Activated CD8-positive, alpha-beta memory T cell treated with anti-CD3 and anti-CD28 coated beads, Interleukin-2, amount 10 ng/mL, durations not matched to agents 7 days and 5 days (primary cell): ENCODE measurements at regions not wholly inside any gene's neighbourhood (a gene's known extent, or its start where the extent isn't known, plus 50 kb on each side); places are given as distances from the start of the nearest gene placed in this dataset.
"Not testable (repeated sequence)": the region's sequence is repeated elsewhere in the genome, so short reads cannot be mapped to it uniquely, and the experiment has no call there.

Experiments
- ATAC-seq: fragments of 150-1000 bp; cut with Tn5 transposase; one replicate; pipeline ENCODE4 v1.10.0; 2021; ENCODE audit warnings: moderate library complexity
- CTCF ChIA-PET: fragments of 350-600 bp; sonication (Branson Sonifier 250); formaldehyde crosslinking; loops from one replicate; lab custom pipeline; 2021; ENCODE audit warnings: antibody characterized with exemption; lab: Charles Lee
- DNase-seq: peaks from one replicate; pipeline ENCODE4 v3.0.0-alpha.2; 2020
- H3K27ac Mint-ChIP-seq: one replicate; pipeline ENCODE4 v1.8.0; 2021; ENCODE audit warnings: mild to moderate bottlenecking, mixed read lengths
- H3K27me3 Mint-ChIP-seq: one replicate; pipeline ENCODE4 v1.8.0; 2021; ENCODE audit warnings: mixed read lengths
- H3K36me3 Mint-ChIP-seq: one replicate; pipeline ENCODE4 v1.8.0; 2021; ENCODE audit warnings: mild to moderate bottlenecking, mixed read lengths
- H3K4me1 Mint-ChIP-seq: one replicate; pipeline ENCODE4 v1.8.0; 2021; ENCODE audit warnings: mixed read lengths
- H3K4me3 Mint-ChIP-seq: one replicate; pipeline ENCODE4 v1.8.0; 2021; ENCODE audit warnings: mild to moderate bottlenecking, moderate library complexity, mixed read lengths
- H3K9me3 Mint-ChIP-seq: one replicate; pipeline ENCODE4 v1.8.0; 2022; ENCODE audit warnings: low read depth, mixed read lengths

DNA sequence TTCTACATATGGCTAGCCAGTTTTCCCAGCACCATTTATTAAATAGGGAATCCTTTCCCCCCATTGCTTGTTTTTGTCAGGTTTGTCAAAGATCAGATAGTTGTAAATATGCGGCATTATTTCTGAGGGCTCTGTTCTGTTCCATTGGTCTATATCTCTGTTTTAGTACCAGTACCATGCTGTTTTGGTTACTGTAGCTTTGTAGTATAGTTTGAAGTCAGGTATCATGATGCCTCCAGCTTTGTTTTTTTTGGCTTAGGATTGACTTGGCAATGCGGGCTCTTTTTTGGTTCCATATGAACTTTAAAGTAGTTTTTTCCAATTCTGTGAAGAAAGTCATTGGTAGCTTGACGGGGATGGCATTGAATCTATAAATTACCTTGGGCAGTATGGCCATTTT, 60.0 kb upstream of the GPC3 start:
- H3K9me3 Mint-ChIP-seq, H3K4me1 Mint-ChIP-seq, DNase-seq, H3K27ac Mint-ChIP-seq, H3K27me3 Mint-ChIP-seq, H3K36me3 Mint-ChIP-seq, H3K4me3 Mint-ChIP-seq, CTCF ChIA-PET, ATAC-seq: not testable (repeated sequence)

DNA sequence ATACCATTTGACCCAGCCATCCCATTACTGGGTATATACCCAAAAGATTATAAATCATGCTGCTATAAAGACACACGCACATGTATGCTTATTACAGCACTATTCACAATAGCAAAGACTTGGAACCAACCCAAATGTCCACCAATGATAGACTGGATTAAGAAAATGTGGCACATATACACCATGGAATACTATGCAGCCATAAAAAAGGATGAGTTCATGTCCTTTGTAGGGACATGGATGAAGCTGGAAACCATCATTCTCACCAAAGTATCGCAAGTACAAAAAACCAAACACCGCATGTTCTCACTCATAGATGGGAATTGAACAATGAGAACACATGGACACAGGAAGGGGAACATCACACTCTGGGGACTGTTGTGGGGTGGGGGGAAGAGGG, 81.7 kb upstream of the GPC3 start:
- H3K36me3 Mint-ChIP-seq, ATAC-seq, H3K4me1 Mint-ChIP-seq, H3K27me3 Mint-ChIP-seq, DNase-seq, H3K27ac Mint-ChIP-seq, CTCF ChIA-PET, H3K9me3 Mint-ChIP-seq, H3K4me3 Mint-ChIP-seq: not testable (repeated sequence)

DNA sequence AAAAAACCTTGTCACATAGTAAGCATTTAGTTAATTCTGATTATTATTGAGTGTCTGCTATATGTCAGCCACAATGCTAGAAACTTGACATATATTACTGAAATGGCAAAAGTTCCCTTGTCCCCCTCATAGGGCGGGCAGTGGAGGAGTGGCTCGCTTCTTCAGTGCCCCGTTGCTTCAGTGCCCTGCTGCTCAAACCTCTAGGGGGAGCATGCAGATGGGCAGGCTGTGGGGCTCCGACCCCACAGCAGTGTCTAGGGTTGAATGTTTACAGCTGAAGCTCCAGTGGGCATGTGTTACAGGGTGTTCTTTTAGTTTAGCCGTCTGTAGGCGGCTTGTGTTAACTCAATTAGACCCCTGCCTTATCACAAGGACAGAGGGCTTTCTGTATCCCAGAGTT, 86.5 kb upstream of the GPC3 start:
- H3K4me3 Mint-ChIP-seq, H3K9me3 Mint-ChIP-seq, H3K4me1 Mint-ChIP-seq, ATAC-seq, DNase-seq, CTCF ChIA-PET, H3K27me3 Mint-ChIP-seq, H3K36me3 Mint-ChIP-seq, H3K27ac Mint-ChIP-seq: not testable (repeated sequence)

DNA sequence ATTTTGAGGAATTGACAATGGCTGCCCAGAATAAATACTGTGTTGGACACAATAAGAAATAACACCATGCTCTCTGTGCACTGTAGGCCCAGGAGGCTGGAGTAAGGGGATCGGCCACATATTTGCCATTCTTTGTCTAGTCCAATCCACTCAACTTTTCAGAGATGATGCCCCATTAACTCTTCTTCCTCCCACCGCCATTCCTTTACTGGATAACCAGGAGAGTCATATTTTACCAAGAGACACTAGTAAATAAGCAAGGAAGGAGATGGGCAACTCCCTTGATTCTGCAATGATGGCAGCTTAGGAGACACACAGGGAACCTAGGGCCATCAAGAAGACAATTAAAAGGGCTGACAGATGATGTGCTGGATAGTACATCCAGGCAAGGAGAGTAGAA, 87.9 kb upstream of the GPC3 start:
- DNase-seq = no peak
- Mint-ChIP-seq H3K4me1 (no peaks in the 10 kb centered on the region), H3K27me3 (no peaks in the 10 kb centered on the region), H3K27ac (no peak overlapping the region), H3K9me3 (peaks cover 6% of the 10 kb centered on the region), H3K4me3 (no peak overlapping the region), H3K36me3 (no peaks in the 10 kb centered on the region)
- CTCF ChIA-PET = no interaction called here
- ATAC-seq = no peak

DNA sequence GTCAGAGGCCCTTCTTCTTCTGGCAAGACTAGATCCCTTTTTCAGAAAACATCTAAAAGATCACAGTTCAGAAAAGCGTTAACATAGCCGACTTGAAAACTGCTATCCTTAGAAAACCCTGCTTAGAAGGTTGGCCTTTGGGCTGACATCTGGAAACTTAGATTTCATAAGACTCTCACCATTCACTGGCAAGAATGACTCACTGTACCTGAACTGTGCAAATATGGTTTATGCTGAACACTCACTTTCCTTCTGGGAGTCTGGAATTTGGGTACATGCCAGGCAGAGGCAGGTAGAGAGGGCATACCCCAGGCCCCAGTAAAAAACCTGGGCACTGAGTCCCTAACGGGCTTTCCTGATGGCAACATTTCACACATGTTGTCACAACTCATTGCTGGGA, 88.8 kb upstream of the GPC3 start:
- CTCF ChIA-PET = no interaction called here
- DNase-seq = no peak
- peaks cover 6% of the 10 kb centered on the region for H3K9me3 Mint-ChIP-seq
- no peak overlapping the region for H3K27ac Mint-ChIP-seq
- ATAC-seq = no peak
- H3K4me1 Mint-ChIP-seq = no peaks in the 10 kb centered on the region
- no peaks in the 10 kb centered on the region for H3K36me3 Mint-ChIP-seq
- H3K27me3 Mint-ChIP-seq = no peaks in the 10 kb centered on the region
- H3K4me3 Mint-ChIP-seq = no peak overlapping the region

DNA sequence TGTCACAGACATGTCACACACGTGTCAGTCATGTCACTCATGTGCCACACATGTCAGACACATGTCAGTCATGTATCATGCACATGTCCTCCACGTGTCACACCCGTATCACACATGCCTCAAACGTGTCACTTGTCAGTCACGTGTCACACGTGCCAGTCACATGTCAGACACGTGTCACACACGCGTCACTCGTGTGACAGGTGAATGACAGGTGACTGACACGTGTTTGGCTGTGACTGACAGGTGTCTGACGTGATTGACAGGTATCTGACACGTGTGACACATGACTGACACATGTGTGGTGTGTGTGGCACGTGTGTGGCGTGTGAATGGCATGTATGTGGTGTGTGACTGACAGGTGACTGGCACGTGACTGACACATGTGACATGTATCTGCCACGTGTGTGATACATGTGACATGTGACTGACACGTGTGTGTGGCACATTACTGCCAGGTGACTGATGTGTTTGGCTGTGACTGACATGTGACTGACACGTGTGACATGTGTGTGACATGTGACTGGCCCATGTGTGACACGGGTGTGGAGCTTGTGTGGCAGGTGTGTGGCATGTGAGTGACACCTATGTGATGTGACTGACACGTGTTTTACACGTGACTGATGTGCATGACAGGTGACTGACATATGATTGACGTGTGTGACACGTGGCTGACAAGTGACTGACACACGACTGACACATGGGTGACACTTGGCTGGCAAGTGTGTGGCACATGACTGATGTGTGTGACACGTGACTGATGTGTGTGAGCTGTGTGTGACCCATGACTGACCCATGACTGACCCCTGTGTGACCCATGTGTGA, 90.7 kb upstream of the GPC3 start:
- CTCF ChIA-PET = no interaction called here
- Mint-ChIP-seq H3K9me3 (peaks cover 6% of the 10 kb centered on the region), H3K4me3 (no peak overlapping the region), H3K4me1 (no peaks in the 10 kb centered on the region), H3K36me3 (no peaks in the 10 kb centered on the region), H3K27ac (no peak overlapping the region), H3K27me3 (no peaks in the 10 kb centered on the region)
- no peak for ATAC-seq
- DNase-seq = no peak

DNA sequence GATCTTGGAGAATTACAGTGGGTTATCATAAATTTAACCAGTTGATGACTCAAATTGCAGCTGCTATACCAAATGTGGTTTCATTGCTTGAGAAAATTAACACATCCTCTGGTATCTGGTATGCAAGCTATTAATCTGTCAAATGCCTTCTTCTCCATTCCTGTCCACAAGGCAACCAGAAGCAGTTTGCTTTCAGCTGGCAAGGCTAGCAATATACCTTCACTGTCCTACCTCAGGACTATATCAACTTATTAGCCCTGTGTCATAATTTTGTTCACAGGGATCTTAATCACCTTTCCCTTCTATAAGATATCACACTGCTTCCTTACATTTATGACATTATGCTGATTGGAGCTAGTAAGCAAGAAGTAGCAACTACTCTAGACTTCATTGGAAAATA, 110.0 kb upstream of the GPC3 start:
- CTCF ChIA-PET = no interaction called here
- H3K27me3 Mint-ChIP-seq = no peaks in the 10 kb centered on the region
- ATAC-seq (no peak), DNase-seq (no peak)
- no peak overlapping the region for H3K4me3 Mint-ChIP-seq
- no peaks in the 10 kb centered on the region for H3K4me1 Mint-ChIP-seq
- H3K9me3 Mint-ChIP-seq = no peaks in the 10 kb centered on the region
- H3K36me3 Mint-ChIP-seq = no peaks in the 10 kb centered on the region
- H3K27ac Mint-ChIP-seq = no peak overlapping the region

DNA sequence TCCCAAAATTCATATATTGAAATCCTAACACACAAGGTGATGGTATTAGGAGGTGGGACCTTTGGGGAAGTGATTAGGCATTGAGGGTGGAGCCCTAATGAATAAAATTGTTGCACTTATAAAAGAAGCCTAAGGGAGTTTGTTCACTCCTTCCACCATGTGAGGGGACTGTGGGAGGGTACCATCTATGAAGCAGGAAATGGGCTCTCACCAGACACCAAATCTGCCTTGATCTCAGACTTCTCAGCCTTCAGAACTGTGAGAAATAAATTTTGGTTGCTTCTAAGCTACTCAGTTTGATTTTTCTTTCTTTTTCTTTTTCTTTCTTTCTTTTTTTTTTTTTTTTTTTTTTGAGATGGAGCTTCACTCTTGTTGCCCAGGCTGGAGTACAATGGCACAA, 116.2 kb upstream of the GPC3 start:
- H3K27me3 Mint-ChIP-seq = no peaks in the 10 kb centered on the region
- H3K36me3 Mint-ChIP-seq = no peaks in the 10 kb centered on the region
- H3K9me3 Mint-ChIP-seq = no peaks in the 10 kb centered on the region
- no peak for ATAC-seq
- no peak overlapping the region for H3K4me3 Mint-ChIP-seq
- CTCF ChIA-PET = interaction anchor here (0.7 kb wide), 1 partner anchor 279 kb away, joined by 3 read pairs; no protein-coding TSS in a partner anchor
- no peak overlapping the region for H3K27ac Mint-ChIP-seq
- no peak for DNase-seq
- no peaks in the 10 kb centered on the region for H3K4me1 Mint-ChIP-seq

DNA sequence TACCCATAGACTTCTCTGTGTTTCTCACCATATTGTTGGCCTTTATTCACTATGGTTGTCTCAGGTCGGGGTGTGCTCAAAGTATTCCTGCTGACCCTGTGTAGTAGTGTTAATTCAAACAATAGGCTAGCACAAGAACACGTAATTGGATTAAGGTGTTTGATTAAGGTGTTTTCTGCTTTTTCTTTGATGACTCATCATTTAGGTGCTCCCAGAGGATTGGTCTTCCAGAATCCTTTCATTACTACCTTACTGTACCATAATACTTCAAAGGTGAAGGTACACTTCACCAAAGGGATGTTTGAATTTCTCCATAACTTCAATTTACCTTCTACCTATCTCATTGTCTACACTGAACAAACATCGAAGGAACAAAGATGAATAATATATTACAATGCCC, 121.7 kb upstream of the CCDC160 start:
- DNase-seq = no peak
- ATAC-seq = no peak
- Mint-ChIP-seq H3K36me3 (no peaks in the 10 kb centered on the region), H3K27ac (no peak overlapping the region), H3K9me3 (no peaks in the 10 kb centered on the region), H3K4me3 (no peak overlapping the region), H3K27me3 (no peaks in the 10 kb centered on the region), H3K4me1 (no peaks in the 10 kb centered on the region)
- CTCF ChIA-PET = no interaction called here

DNA sequence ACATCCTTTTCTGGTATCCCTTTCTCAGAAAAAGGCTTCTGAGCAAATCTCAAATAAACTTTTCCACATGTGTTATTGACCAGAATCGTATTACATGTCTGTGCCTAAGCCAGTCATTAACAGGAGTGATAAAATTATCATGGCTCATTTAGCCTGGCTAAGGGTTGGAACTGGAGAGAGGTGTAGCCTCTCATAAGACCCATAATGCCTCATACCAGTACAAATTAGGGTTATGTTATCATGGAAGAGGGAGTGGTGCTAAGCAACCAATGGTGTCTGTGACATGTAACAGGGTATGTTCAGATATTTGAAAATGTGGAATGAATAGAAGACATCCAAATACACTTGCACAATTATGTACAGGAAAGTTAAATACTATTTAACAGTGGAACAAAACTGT, 99.6 kb upstream of the CCDC160 start:
- Mint-ChIP-seq H3K27ac (no peak overlapping the region), H3K4me1 (no peaks in the 10 kb centered on the region), H3K4me3 (no peak overlapping the region), H3K36me3 (no peaks in the 10 kb centered on the region), H3K9me3 (no peaks in the 10 kb centered on the region), H3K27me3 (peaks cover 11% of the 10 kb centered on the region)
- CTCF ChIA-PET = no interaction called here
- DNase-seq = no peak
- no peak for ATAC-seq

DNA sequence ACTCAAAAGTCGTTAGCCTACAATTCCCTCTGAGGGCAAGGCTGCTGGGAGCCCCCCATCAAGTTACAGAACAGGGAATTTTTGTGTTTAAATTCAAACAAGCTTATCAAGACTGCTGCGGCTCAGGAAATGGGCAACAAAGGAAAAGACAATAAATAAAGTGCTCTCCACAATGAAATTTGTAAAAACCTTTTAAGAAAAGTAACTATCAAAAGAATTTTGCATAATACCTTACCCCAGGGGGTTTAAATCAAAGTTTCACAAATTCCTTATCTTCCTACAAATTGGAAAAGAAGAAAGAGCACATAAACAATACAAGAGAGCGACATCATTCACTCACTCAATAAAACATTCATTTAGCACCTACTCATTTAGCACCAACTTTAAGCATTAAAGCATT, 97.9 kb upstream of the CCDC160 start:
- Mint-ChIP-seq H3K4me3 (no peak overlapping the region), H3K9me3 (no peaks in the 10 kb centered on the region), H3K4me1 (no peaks in the 10 kb centered on the region), H3K27ac (no peak overlapping the region), H3K27me3 (peaks cover 11% of the 10 kb centered on the region), H3K36me3 (no peaks in the 10 kb centered on the region)
- ATAC-seq (no peak), DNase-seq (no peak)
- CTCF ChIA-PET = no interaction called here

DNA sequence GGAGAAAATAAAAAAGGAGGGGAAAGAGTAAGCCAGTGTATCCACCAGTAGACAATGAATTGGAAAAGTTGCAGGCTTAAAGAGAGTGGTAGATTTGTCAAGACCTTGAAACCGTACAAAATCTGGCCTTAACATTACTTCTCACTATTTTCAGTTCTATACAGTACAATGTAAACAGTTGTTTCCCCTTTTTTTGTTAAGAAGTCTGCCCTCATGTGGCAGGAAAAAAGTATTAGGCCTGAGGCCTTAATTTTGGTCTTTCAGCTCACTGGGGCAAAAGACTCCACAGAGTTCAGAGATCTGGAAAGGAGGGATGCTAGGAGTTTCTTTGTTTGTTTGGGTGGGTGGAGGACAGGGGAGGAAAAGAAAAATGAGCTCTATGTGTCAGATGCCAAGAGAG, 92.8 kb upstream of the CCDC160 start:
- no peak overlapping the region for H3K4me3 Mint-ChIP-seq
- no peak for DNase-seq

DNA sequence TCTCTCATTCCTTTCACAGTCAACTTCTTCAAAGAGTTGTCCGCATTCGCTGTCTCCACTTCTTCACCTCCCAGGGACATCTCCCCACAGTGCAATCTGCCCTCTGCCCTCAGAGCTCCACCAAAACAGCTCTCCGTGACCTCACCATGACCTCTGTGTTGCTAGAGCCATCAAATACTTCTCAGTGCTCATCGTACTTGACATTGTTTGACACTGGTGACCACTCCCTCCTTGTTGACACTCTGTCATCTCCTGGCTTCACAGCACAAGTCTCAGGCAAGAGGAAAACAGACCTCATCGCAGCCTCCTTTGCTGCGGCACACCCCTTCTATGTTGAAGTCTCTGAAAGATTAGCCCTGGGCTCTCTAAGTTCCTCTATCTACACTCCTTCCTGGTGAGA, 90.5 kb upstream of the CCDC160 start:
- Mint-ChIP-seq H3K4me1 (no peaks in the 10 kb centered on the region), H3K27me3 (no peaks in the 10 kb centered on the region), H3K36me3 (no peaks in the 10 kb centered on the region), H3K4me3 (no peak overlapping the region), H3K9me3 (no peaks in the 10 kb centered on the region), H3K27ac (no peak overlapping the region)
- ATAC-seq (no peak), DNase-seq (no peak)
- CTCF ChIA-PET = interaction anchor here (1.2 kb wide), 1 partner anchor 354 kb away, joined by 3 read pairs; no protein-coding TSS in a partner anchor

More for the DNA sequence above, 92.8 kb upstream of the CCDC160 start:
- peaks cover 6% of the 10 kb centered on the region for H3K27me3 Mint-ChIP-seq
- ATAC-seq = peak; percentile 60
- CTCF ChIA-PET = interaction anchor here (1.1 to 1.7 kb wide), 5 partner anchors 43 to 352 kb away, joined by 3 to 7 read pairs (median 3); partner anchors contain the start of gene GPC3
- H3K36me3 Mint-ChIP-seq = no peaks in the 10 kb centered on the region
- H3K27ac Mint-ChIP-seq = peak overlapping the region; percentile 40
- H3K4me1 Mint-ChIP-seq = no peaks in the 10 kb centered on the region
- H3K9me3 Mint-ChIP-seq = no peaks in the 10 kb centered on the region

DNA sequence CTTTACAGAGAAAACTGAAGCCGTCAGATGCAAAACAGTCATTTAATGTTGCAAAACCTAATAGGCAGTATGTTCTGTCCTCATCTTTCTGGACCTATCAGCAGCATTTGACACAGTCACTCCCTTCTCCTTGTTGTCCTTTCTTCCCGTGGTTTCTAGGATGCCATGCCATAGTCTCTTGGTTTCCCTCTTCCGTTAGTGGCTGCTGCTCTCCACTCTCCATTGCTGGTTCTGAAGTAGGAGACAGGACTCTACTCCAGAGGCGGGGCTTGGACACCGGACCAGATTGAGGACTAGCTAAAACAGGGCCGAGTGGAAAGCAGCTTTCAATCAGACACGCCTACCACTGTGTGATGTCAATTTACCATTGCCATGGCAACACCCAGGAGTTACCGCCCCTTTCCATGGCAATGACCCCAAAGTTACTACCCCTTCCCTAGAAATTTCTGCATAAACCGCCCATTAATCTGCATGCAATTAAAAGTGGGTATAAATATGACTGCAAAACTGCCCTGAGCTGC, 88.8 kb upstream of the CCDC160 start:
- Mint-ChIP-seq H3K36me3 (no peaks in the 10 kb centered on the region), H3K4me3 (no peak overlapping the region), H3K4me1 (no peaks in the 10 kb centered on the region), H3K9me3 (no peaks in the 10 kb centered on the region), H3K27me3 (no peaks in the 10 kb centered on the region), H3K27ac (no peak overlapping the region)
- CTCF ChIA-PET = no interaction called here
- ATAC-seq (no peak), DNase-seq (no peak)
